ENCODE measurements at regions not wholly inside any gene's neighbourhood (a gene's known extent, or its start where the extent isn't known, plus 50 kb on each side); places are given as distances from the start of the nearest gene placed in this dataset.

GRCh38 chr2:19295998-19296502 is 62.4 kb downstream of the OSR1 start:
- Histone ChIP-seq H3K27me3 (ENCODE audit: insufficient read depth, low read depth) (no peaks in the 10 kb centered on the region), H2AFZ (ENCODE audit: low read depth) (no peak overlapping the region), H3K4me1 (ENCODE audit: low read depth, poor library complexity, severe bottlenecking) (no peaks in the 10 kb centered on the region), H3K9ac (no peak overlapping the region), H3K4me2 (no peak overlapping the region), H3K36me3 (ENCODE audit: insufficient read depth) (no peaks in the 10 kb centered on the region), H3K27ac (no peak overlapping the region), H3K79me2 (ENCODE audit: insufficient read depth, low read depth) (no peaks in the 10 kb centered on the region), H3K4me3 (IDR thresholded peaks at IDR 0.05; ENCODE audit: insufficient read depth, low read depth, low read length) (no peak overlapping the region), H4K20me1 (ENCODE audit: insufficient read depth) (no peaks in the 10 kb centered on the region)
- no peak for TF ChIP-seq CTCF (conservative IDR thresholded peaks at IDR 0.05; ENCODE audit: low read depth, low read length)

DNA sequence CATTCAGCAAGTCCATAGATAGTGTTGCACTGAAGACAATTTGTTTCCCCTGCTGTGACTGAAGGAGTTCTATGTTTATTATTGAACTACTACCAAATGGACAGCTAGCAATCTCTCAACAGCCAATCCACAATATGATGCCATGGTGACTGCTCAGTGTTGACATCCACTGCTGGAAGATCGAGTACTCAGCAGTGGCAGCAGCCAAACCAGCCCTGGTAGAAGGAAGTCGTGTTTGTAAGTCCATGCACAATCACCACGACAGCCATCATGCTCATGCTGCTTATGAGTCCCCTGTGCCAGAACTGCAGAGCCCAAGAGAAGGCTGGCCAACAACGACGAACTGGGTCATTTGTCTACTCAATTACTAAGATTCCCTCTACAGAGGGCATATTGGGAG is 66.4 kb downstream of the OSR1 start:
- H3K79me2 ChIP-seq (ENCODE audit: insufficient read depth, low read depth), result no peaks in the 10 kb centered on the region
- H3K27me3 ChIP-seq (ENCODE audit: insufficient read depth, low read depth), result no peaks in the 10 kb centered on the region
- H4K20me1 ChIP-seq (ENCODE audit: insufficient read depth), result no peaks in the 10 kb centered on the region
- H2AFZ ChIP-seq (ENCODE audit: low read depth), result no peak overlapping the region
- no peak overlapping the region for H3K4me3 ChIP-seq (IDR thresholded peaks at IDR 0.05; ENCODE audit: insufficient read depth, low read depth, low read length)
- no peak overlapping the region for H3K27ac ChIP-seq
- no peaks in the 10 kb centered on the region for H3K4me1 ChIP-seq (ENCODE audit: low read depth, poor library complexity, severe bottlenecking)
- H3K36me3 ChIP-seq (ENCODE audit: insufficient read depth), result no peaks in the 10 kb centered on the region
- TF ChIP-seq CTCF (conservative IDR thresholded peaks at IDR 0.05; ENCODE audit: low read depth, low read length), result no peak
- H3K4me2 ChIP-seq, result no peak overlapping the region
- no peak overlapping the region for H3K9ac ChIP-seq

- no peak for TF ChIP-seq CTCF (conservative IDR thresholded peaks at IDR 0.05; ENCODE audit: low read depth, low read length)
- no peak overlapping the region for H3K9ac ChIP-seq
- no peaks in the 10 kb centered on the region for H3K4me1 ChIP-seq (ENCODE audit: low read depth, poor library complexity, severe bottlenecking)
- no peak overlapping the region for H3K4me3 ChIP-seq (IDR thresholded peaks at IDR 0.05; ENCODE audit: insufficient read depth, low read depth, low read length)
- no peak overlapping the region for H2AFZ ChIP-seq (ENCODE audit: low read depth)
- H3K27ac ChIP-seq, result no peak overlapping the region
- no peaks in the 10 kb centered on the region for H3K79me2 ChIP-seq (ENCODE audit: insufficient read depth, low read depth)
- no peaks in the 10 kb centered on the region for H3K36me3 ChIP-seq (ENCODE audit: insufficient read depth)
- H4K20me1 ChIP-seq (ENCODE audit: insufficient read depth), result no peaks in the 10 kb centered on the region
- no peak overlapping the region for H3K4me2 ChIP-seq
- no peaks in the 10 kb centered on the region for H3K27me3 ChIP-seq (ENCODE audit: insufficient read depth, low read depth)
These were observed 70.1 kb downstream of the OSR1 start for GRCh38 chr2:19288291-19288690.

DNA sequence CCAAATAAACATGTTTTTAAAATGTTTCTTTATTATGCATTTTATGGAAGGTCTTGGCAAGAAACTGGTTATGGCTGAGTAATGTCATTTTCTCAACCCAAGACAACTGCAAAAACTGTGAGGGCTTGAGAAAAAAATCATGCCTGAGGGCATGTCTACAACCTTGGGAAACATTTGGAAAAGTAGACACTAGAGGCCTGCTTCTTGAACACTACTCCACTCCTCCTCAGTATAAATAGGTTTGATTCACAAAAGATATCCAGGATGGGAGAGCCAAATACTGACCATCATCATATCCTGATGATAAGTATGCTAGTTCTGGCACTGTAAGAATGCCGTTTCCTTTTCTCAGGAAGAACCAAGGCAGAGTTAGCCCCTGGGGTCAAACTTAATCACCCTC is 71.1 kb downstream of the OSR1 start:
- Histone ChIP-seq H2AFZ (ENCODE audit: low read depth) (no peak overlapping the region), H3K4me3 (IDR thresholded peaks at IDR 0.05; ENCODE audit: insufficient read depth, low read depth, low read length) (no peak overlapping the region)

More for the DNA sequence above, 71.1 kb downstream of the OSR1 start:
- Histone ChIP-seq H3K36me3 (ENCODE audit: insufficient read depth) (no peaks in the 10 kb centered on the region), H3K4me2 (no peak overlapping the region), H3K79me2 (ENCODE audit: insufficient read depth, low read depth) (no peaks in the 10 kb centered on the region), H3K27ac (no peak overlapping the region), H3K4me1 (ENCODE audit: low read depth, poor library complexity, severe bottlenecking) (no peaks in the 10 kb centered on the region), H4K20me1 (ENCODE audit: insufficient read depth) (no peaks in the 10 kb centered on the region), H3K9ac (no peak overlapping the region), H3K27me3 (ENCODE audit: insufficient read depth, low read depth) (no peaks in the 10 kb centered on the region)
- no peak for TF ChIP-seq CTCF (conservative IDR thresholded peaks at IDR 0.05; ENCODE audit: low read depth, low read length)
